Activated B cell treated with CpG ODN at 0.5 μM for 24 hours (primary cell): ENCODE measurements at regions not wholly inside any gene's neighbourhood (a gene's known extent, or its start where the extent isn't known, plus 50 kb on each side); places are given as distances from the start of the nearest gene placed in this dataset.

Experiments used
- ATAC-seq: fragments of 200-7000 bp; cut with Tn5 transposase; one replicate; pipeline ENCODE4 v1.10.0; 2021; ENCODE audit warnings: low read depth, mild to moderate bottlenecking, moderate library complexity
- CTCF ChIA-PET: fragments of 350-600 bp; sonication (Branson Sonifier 250); formaldehyde crosslinking; loops from one replicate; lab custom pipeline; 2021; ENCODE audit warnings: antibody characterized with exemption; lab: Charles Lee
- POLR2A ChIA-PET: fragments of 350-600 bp; sonication (Branson Sonifier 250); formaldehyde crosslinking; loops from one replicate; lab custom pipeline; 2021; ENCODE audit warnings: antibody characterized with exemption; lab: Charles Lee
- DNase-seq: peaks from one replicate; pipeline ENCODE4 v3.0.0; 2022
- H3K27ac Mint-ChIP-seq: one replicate; pipeline ENCODE4 v1.8.0; 2020; ENCODE audit warnings: mixed read lengths
- H3K27me3 Mint-ChIP-seq: one replicate; pipeline ENCODE4 v1.8.0; 2021; ENCODE audit warnings: mixed read lengths
- H3K36me3 Mint-ChIP-seq: one replicate; pipeline ENCODE4 v1.8.0; 2021; ENCODE audit warnings: low read depth, mixed read lengths
- H3K4me1 Mint-ChIP-seq: one replicate; pipeline ENCODE4 v1.8.0; 2021; ENCODE audit warnings: mixed read lengths
- H3K4me3 Mint-ChIP-seq: one replicate; pipeline ENCODE4 v1.8.0; 2020; ENCODE audit warnings: mild to moderate bottlenecking, mixed read lengths
- H3K9me3 Mint-ChIP-seq: one replicate; pipeline ENCODE4 v1.8.0; 2020; ENCODE audit warnings: mixed read lengths
- intact Hi-C: fragments of 100-400 bp; cut with micrococcal nuclease; formaldehyde crosslinking; loops from one replicate; pipeline ENCODE4 v1.15.1; 2024
- TF ChIP-seq, protein P1 (sequence below): fragments of 200-600 bp; IDR thresholded peaks from one replicate; pipeline ENCODE4 v1.8.0; 2022; ENCODE audit warnings: antibody characterized with exemption, mild to moderate bottlenecking

DNA sequence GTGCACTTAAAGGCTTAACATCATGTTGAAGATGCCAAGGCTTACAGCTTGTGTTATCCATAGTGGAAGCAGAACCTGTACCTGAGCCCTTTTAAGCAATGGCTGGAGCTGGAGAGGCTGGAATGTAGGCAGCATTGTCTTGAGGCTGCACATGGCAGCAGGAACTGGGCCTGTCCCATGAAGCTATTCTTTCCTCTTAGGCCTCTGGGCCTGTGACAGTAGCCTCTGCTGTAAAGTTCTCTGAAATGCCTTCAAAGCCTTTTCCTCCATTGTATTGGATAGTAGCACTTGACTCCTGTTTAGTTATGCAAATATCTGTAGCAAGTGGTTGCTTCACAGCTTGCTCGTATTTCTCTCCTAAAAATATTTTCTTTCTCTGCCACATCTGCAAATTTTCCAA, 127.4 kb upstream of the ANO5 start:
- Mint-ChIP-seq H3K27me3 (no peaks in the 10 kb centered on the region), H3K27ac (no peak overlapping the region), H3K36me3 (no peaks in the 10 kb centered on the region), H3K9me3 (peaks cover 15% of the 10 kb centered on the region), H3K4me1 (no peaks in the 10 kb centered on the region), H3K4me3 (no peak overlapping the region)
- no peak for ATAC-seq
- intact Hi-C loops, result no loop called here
- no peak for DNase-seq
- ChIA-PET POLR2A (no interaction called here), CTCF (no interaction called here)
- TF ChIP-seq, protein P1, sequence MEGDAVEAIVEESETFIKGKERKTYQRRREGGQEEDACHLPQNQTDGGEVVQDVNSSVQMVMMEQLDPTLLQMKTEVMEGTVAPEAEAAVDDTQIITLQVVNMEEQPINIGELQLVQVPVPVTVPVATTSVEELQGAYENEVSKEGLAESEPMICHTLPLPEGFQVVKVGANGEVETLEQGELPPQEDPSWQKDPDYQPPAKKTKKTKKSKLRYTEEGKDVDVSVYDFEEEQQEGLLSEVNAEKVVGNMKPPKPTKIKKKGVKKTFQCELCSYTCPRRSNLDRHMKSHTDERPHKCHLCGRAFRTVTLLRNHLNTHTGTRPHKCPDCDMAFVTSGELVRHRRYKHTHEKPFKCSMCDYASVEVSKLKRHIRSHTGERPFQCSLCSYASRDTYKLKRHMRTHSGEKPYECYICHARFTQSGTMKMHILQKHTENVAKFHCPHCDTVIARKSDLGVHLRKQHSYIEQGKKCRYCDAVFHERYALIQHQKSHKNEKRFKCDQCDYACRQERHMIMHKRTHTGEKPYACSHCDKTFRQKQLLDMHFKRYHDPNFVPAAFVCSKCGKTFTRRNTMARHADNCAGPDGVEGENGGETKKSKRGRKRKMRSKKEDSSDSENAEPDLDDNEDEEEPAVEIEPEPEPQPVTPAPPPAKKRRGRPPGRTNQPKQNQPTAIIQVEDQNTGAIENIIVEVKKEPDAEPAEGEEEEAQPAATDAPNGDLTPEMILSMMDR, result no peak

DNA sequence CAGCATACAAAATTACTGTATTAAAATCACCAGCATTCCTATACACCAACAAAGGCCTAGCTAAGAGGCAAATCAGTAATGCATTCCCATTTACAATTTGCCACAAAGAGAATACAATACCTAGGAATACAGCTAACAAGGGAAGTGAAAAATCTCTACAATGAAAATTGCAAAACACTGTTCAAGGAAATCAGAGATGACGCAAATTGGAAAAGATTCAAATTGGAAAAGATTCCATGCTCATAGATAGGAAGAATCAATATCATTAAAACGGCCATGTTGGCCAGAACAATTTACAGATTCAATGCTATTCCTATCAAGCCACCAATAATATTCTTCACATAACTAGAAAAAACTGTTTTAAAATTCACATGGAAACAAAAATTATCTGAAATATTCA, 123.0 kb upstream of the ANO5 start:
- ChIA-PET CTCF (no interaction called here), POLR2A (no interaction called here)
- Mint-ChIP-seq H3K9me3 (peaks cover 15% of the 10 kb centered on the region), H3K4me1 (no peaks in the 10 kb centered on the region), H3K4me3 (no peak overlapping the region), H3K27me3 (no peaks in the 10 kb centered on the region), H3K27ac (no peak overlapping the region), H3K36me3 (no peaks in the 10 kb centered on the region)
- ATAC-seq (no peak), DNase-seq (no peak)
- intact Hi-C loops, result no loop called here
- TF ChIP-seq, protein P1, result no peak

DNA sequence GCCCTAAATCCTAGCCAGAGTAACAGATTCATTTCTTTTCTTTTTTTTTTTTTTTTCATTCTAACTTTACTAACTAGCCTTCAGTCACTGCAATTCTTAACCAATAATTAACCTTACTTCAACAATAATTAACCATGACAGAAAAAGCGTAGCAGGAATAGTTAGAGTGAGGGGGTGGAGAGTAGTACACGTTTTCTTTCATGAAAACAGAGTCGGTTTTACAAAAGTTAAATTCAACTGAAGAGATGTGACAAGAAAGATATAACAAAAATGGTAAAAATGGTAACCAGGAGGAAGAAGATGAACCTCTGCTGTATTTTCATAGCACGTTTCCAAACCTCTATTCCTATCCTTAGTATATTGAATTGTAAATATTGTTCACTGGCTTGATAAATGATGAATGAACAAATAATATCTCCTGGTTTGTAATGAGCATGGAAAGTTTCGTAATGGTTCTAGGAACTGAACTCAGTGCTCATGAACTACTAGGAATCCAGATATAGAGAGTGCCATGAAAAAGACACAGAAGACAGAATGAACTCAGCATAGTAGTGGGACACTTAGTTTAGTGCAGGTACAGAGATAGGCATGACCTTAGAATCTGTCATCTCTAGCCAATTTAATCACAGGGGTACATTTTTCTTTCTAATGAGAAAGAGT, 116.5 kb upstream of the ANO5 start:
- Mint-ChIP-seq H3K27ac (no peak overlapping the region), H3K36me3 (no peaks in the 10 kb centered on the region), H3K27me3 (no peaks in the 10 kb centered on the region), H3K4me3 (no peak overlapping the region), H3K9me3 (peaks cover 3% of the 10 kb centered on the region), H3K4me1 (no peaks in the 10 kb centered on the region)
- no peak for ATAC-seq
- intact Hi-C loops, result no loop called here
- TF ChIP-seq, protein P1, result no peak
- no peak for DNase-seq
- POLR2A ChIA-PET, result no interaction called here
- CTCF ChIA-PET, result no interaction called here

DNA sequence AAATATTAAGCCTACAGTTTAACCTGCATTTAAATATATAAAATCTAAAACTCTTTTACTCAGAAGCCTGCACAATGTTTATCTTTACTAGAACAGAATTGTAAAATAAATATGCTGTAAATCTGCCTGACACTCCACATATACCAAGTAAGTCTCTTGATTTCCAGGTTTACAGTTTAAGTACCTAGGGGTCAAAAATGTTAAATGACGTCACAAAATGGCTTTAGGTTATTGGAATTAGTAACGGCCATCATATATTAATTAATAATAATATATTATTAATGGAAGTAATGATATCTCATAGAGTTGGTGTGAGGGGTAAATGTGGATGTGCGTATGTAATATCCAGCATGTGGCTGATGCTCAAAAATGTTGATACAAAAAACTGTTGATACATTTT, 114.8 kb upstream of the ANO5 start:
- intact Hi-C loops, result no loop called here
- no peak overlapping the region for H3K4me3 Mint-ChIP-seq
- no peak for ATAC-seq
- TF ChIP-seq, protein P1, result no peak
- H3K4me1 Mint-ChIP-seq, result no peaks in the 10 kb centered on the region
- CTCF ChIA-PET, result no interaction called here
- POLR2A ChIA-PET, result no interaction called here
- no peaks in the 10 kb centered on the region for H3K27me3 Mint-ChIP-seq
- no peak overlapping the region for H3K27ac Mint-ChIP-seq
- peaks cover 5% of the 10 kb centered on the region for H3K9me3 Mint-ChIP-seq
- DNase-seq, result no peak
- no peaks in the 10 kb centered on the region for H3K36me3 Mint-ChIP-seq

DNA sequence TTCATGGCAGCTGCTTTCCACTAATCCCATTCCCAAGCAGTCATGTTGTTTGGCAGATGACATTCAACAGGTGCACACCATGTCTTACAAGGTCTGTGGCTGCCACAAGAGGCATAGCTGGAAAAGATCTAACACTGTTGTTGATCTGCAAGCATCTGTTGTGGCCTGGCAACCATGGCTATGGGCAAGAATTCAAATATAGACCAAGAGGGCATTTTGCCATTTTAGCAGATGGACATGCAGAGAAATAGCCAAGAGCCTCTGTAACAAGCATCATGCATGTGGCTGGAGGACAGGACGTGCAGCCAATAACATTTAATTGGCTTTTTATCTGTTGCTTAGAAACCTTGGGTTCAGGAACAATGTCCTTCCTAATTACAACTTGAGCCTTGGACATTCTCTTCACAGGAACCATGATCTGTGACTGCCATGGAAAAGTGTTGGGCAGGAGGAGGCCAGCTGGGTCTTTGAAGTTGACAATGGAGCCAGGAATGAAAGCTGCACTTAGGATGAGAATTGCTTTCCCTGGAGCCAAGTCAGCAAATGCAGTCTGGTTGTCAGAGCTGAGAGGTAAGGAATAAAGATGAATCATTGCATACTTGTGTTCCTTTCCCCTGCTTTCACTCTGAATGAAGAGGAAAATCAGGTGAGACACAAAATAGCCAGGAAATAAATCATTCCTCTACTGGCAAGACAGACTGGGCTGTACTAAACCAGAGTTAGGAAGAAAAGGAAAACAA, 113.6 kb upstream of the ANO5 start:
- ATAC-seq (no peak), DNase-seq (no peak)
- Mint-ChIP-seq H3K4me3 (no peak overlapping the region), H3K27ac (no peak overlapping the region), H3K36me3 (no peaks in the 10 kb centered on the region), H3K9me3 (peaks cover 5% of the 10 kb centered on the region), H3K4me1 (no peaks in the 10 kb centered on the region), H3K27me3 (no peaks in the 10 kb centered on the region)
- CTCF ChIA-PET, result no interaction called here
- intact Hi-C loops, result no loop called here
- TF ChIP-seq, protein P1, result no peak
- POLR2A ChIA-PET, result no interaction called here
